Activated T-cell treated with anti-CD3 and anti-CD28 coated beads for 4 hours (primary cell): ENCODE measurements at regions not wholly inside any gene's neighbourhood (a gene's known extent, or its start where the extent isn't known, plus 50 kb on each side); places are given as distances from the start of the nearest gene placed in this dataset.

Source experiments
- DNase-seq: peaks from one replicate; pipeline ENCODE4 v3.0.0-alpha.2; 2020

DNA sequence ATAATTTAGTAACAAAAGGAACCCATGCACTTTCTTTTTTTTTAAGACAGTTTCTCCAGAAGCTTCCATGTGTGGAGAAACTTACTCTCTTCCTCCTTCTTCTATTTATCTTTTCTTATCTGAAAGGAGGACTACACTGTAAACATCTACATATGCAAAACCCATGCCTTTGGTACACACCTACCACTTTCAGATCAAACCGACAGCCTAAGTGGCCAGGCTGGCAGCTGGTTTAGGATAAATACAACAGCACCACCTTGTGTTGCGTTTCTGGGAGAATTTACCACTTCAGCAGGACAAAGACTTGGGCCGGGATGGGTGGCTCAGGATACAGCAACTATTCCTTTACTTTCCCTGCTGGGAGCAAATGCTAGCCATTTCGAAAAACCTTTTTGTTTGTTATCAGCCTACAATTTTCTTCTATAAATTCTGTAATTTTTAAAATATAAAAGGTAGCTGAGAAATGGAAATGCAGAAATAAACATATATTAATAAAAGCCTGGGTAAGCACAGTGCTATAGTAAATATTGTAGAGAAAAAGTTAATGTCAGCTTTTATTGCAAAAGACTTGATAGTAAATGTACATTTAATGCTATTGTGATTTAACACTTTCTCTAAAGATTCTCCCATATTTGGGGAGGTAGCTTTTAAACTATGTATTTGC, 94.0 kb upstream of the RFC3 start:
- DNase-seq = peak; percentile 53

DNA sequence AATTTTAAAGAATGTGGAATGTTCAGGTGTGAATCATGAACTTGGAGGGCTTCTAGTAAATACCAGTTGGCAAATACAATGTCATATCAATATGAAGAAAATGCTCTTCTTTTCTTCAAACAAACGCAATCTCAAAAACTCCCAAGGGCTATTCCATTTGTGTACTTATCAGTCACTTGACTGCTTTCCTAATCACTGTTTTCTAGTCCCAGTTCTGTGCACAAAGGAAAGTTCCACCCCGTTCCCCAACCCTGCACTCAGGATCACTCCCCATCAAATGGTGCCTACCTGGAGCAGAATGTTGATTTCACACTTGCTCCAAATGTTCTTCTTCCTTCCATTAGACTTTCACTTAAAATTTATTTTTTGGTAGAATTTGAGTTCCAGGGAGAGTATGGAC, 92.6 kb upstream of the RFC3 start:
- no peak for DNase-seq

DNA sequence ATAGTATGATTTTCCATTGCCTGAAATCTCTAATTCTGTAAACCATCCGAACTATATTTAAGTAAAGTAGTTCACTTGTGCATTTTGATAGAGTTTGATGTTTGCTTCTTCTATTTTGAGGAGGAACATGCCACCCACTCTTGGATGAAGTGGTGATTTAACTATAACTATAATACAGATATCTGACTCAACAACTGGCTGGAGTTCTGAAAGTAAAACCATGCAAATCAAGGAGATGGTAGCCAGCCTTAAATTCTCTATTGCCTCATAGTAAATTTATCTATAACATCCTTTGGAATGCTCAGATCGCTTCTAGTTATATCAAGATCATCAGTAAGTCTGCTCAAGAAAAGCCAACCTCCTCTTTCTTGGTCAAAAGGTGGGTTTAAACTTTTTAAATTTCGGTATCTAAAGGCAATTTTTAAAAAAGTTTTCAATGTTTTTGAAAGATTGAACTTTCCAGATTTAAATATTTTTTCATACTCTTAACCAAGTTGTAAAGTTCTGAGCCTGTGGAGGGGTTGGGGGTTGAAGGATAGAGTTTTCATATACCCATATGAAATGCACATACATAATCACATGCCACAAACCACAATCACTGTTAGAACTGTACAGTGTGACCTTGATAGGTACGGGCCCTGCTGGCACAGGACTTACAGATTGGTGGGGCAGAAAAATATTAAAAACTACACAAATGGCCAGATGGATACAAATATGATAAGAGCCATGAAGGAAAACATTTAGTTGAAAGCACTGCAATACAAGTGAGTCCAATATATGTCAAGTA, 90.5 kb upstream of the RFC3 start:
- no peak for DNase-seq

DNA sequence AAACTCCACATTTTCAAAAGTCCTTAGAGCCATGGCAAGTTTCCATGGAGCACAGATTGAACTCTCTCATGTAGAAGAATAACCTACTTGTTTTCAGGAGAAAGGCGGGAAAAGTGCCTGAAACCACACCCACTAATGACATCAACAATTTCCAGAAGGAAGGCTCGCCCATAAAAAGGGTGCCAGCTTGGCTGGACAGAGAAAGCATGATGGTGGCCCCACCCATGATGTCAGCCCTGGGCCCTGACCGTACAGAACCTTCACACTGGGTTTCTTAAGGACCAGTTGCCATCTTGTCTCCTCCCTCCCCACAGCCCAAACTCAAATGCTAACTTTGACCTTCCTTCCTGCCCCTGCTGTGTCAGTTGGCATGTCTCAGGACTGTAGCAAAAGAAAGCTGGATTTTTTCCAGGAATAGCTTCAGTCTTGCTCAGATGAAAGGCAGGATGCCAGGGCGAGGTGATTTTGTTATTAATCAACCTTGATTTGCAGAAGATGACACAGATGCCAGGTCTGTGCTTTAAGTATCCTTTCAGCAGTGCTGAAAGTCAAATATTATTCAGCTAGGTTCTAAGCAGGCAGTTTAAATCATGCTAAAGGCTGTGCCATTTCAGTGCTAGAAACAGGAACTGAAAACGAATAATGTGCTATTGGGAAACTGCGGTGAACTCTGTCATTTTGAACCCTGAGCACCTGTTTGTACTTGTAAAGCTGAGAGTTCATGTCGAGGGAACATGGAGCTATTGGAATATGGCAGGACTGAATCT, 89.5 kb upstream of the RFC3 start:
- DNase-seq = no peak

DNA sequence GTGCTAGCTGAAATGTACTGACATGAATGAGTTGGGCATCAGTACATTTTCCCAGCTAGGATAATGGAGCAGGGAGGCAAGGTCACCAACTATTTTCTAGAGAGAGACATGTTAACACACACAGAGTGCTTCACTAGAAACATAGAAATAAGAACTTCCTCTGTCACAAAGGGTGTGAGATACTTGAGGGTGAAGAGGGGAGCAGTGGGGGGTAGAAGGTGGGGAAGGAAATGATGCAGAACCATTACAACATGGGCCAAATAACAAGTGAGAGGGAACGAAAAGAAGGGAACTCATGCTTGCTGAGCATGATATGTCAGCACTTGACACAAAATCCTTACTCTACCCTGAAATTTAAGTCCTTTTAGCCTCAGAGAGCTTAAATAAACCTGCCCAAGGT, 87.8 kb upstream of the RFC3 start:
- no peak for DNase-seq

DNA sequence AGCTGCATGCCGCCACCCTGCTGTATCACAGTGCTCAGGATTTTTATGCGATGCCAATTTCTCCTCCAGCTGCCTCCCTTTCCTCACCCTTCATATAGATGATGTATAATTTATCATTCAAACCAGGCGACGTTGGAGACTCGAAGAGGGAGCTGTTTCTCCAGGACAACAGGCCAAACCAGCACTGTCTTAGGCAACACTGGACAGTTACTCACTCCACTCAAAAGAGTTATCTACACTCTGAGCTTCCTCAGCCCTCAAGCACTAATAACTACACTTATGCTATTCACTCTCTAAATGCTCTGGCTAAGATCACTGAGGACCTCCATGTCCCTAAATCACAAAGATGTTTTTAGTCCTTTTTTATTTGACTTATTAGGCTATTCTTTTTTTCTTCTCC, 87.3 kb upstream of the RFC3 start:
- DNase-seq = no peak

DNA sequence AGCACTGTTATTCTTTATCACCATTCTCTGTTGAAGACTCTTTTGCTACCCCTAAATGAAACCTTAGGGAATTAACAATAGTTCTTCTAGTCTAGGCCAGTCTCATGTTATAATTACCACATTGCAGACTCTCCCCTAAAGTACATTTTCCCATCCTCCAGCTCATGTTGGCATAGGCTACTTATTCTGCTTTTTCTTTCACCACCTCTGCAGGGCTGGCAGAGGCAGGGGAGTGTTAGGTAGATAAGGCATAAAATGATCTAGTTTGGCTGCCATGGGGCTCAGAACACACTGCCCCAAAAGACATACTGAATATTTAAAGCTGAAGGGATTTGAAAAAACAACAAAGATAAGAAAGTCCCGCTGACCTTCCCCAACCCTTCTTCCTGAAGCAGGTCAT, 82.7 kb upstream of the RFC3 start:
- DNase-seq = no peak

DNA sequence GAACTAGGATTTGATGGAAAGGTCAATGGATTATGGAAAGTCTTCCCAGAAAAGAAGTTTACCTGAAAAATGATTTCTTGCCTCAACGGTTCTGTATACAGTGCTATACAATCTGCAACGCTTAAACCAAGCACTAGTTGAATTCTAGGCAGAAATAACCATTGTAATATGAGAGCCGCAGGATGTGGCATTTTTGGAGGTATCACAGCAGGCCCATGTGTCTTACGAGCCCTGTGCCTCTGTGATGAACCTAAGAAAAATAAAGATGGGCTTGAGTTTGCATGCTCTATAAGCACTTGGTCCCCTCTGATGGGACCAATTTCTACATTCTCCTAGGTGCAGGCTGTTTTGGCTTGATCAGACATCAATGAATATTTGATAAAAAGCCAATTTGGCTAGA, 78.7 kb upstream of the RFC3 start:
- DNase-seq = no peak

DNA sequence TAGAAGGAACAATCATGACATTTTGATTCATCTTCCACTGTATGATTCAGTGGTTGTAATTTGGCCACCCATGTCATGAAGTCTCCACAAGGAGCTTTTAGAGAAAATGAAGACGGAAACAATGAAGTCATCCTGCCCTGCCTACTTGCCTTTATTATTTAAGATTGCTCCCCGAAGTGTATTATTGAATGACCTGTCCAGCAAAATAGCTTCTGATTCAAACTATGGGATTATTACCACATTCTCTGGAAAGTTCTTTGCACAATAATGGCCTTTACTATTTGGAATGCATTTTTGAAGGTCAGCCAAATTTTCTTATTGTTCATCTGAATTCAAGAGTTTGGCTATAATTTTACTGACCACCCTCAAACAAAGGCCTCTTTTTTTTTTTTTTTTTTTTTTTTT, 77.8 kb upstream of the RFC3 start:
- no peak for DNase-seq

DNA sequence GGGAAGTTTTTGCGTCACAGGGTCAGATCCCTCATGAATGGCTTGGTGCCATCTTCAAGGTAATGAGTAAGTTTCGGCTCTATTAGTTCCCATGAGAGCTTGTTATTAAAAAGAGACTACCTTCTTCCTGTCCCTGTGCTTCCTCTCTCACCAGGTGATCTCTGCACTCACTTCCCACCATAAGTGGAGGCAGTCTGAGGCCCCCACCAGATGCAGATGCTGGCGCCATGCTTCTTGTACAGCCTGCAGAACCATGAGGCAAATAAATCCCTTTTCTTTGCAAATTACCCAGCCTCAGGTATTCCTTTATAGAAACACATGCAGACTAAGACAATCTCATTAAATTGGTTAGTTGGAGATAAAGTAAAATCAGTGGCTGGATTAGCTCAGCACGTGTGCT, 75.6 kb upstream of the RFC3 start:
- no peak for DNase-seq

DNA sequence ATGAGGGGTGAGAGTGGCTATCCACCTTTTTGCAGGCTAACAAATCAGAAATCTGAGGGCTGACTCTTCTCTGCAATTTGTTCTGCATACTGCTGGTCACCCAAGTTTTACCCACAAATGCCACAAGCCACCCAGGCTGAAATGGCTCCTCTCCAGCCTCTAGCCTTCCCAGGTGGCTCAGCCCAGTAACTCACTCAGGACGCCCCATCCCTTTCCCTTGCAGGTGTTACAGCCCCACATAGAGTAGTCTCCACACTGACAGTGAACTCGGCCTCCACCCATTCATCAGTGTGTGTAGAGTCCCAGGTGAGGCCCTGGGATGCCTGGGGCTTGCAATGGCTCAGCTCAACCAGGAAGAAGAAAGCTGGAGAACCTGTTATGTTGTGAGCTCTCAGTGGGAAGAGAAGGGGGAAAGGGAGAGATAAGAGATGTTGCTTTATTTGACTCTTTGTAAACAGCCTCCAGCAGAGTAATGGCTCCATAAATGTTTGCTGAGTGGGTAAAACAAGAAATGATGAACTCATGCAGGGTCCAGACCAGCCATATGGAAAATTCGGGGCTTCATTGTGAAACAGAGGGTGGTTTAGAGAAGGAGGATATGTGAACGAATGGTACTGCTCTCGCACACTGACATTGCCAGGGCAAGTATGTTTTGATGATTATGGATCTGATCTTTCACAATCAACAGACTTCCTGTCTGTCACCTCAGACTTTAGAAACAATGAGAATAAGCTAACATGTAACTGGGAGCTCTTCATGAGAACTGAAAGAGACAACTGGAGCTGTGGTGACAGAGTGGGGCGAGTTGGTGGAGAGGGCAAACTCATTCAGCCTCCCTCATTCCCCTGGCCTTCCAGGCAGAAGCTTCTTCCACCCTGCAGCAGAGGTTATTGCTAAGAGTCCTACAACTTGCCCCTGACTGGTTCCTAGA, 74.2 kb upstream of the RFC3 start:
- DNase-seq = no peak

DNA sequence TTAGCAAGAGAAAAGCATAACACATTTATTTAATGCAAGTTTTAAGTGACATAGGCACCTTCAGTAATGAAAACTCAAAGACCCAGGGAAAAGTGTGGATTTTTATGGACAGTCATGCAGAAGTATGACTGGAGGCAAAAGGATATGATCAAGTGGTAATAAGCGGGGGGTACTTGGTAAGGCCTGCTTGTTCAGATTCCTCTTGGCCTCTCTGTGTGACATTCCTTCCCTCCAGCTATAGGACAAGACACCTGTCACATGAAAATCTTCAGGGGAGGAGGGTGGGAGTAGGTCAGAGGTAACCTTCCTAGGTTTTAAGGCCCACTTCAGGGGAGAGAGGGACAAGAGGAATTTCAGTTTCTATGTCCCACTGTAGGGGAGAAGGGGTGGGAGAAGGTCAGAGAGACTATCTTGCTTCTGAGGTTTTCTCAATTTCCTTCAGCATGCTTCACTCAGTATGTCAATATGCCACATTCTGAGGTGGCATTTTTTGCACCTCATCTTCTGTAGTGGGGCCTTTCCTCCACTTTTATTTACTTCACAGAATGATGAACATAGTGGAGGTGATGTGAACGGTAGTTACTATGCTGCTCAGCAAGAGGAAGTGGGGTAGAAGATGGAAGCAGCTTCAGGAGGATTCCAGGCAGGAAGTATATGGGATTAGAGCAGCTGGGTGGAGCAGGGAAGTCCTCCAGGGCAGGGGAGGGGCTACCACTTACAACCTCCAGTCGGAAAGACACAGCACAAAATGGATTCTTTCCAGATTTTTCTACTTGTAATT, 73.2 kb upstream of the RFC3 start:
- DNase-seq = no peak

DNA sequence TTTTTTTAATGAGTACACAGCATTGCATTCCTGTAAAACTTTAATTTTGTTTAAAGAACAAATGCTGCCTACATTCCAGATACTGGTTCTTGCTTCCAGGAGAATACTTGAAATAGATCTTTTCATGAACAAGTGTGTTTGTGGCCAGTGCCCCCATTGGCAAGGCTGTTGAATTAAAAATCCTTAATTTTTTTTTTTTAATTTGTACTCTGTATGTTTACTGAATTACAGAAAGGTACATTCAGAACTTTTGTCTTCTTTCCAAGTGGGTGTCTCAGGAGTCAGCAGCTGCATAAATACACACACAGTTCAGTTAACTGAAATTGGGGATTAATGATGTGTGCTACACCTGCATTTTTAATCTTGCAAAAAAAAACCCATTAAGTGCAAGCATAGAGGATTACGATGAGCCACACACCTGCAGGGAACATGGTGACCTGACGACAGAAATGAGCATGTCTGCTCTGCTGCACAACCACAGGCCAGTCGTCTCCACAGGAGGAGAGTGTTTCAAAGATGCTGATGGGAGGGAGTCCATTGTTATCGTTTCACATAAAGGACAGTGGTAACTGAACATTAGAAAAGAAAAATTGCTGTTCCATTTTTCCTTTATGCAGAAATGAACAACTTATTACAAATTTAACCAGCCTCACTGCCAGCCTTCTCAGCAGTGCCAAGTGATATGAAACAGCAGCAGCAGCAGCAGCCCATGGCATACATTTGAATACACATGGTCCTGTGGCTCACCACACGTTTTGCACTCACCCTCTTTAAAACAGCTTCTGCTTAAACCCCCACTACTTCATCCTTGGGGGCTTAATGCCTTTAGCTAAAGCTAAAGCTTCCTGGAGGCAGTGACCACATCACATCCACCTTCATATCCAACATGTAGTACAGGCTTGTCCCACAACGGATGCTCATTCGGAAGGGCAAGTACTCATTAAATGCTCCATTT, 72.3 kb upstream of the RFC3 start:
- no peak for DNase-seq

DNA sequence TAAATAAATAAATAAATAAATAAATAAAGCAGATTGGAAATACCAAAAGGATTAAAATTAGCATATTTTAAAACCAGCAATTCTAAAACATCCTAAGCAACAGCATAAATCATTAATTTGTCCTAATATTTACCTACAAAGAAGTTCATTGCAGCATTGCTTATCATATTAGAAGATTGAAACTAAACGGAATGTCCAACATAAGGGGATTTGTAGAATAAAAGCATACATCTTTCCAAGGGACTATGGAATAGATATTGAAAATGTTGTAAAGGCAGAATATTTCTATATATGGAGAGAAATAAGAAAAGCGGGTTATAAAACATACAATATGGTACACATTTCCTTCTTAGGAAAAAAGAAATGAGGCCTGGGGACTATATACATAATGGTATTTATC, 71.1 kb upstream of the RFC3 start:
- no peak for DNase-seq

DNA sequence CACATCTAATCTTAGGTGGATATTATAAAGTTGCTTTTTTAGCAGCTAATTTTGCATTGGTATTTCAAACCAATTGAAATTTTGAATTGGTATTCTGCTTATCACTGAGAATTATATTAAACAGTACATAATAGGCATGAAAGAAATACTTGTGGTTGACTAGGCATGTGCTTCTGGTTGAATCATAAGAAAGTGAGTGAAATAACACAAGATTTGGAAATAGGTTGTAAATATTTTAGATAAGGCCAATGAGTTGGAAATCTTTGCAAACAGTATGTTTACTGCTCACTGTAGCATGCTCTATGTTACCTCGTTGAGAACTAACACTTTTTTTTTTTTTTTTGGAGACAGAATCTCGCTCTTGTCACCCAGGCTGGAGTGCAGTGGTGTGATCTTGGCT, 66.8 kb upstream of the RFC3 start:
- no peak for DNase-seq

DNA sequence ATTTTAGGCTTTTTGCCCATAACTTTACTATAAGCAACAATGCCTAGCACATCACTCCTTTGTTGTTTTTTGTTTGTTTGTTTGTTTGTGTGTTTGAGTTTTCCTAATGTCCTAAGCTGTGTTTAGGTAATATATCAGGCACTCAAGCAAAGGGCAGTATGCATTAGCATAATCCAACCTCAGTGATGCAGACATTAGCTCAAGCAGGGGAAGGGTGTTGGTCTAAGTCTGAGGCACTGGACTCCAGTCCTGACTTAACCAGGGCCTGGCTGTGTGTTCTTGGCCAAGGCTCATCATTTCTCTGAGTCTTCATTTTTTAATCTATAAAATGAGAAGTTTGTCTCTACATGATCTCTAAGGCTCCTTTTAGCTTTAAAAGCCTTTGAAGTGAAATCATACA, 65.9 kb upstream of the RFC3 start:
- DNase-seq = no peak

DNA sequence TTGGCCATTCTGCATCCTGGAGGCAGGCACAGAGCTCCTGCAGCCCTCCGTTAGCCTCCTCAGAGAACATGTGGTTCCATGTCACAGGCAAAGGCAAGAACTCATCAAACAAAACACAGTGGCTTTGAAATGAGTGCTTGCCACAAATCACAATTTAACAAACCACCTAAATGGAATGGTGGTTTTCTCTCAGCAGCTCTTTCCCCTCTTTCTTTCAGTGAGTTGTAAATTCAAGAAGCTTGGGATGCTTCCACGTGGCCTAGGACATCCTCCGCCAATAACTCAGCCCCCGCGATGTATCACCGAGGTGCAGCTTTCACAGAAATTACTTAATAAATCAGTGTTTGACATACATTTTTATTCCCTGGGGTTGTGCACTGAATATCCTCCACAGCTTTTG, 65.4 kb upstream of the RFC3 start:
- no peak for DNase-seq

DNA sequence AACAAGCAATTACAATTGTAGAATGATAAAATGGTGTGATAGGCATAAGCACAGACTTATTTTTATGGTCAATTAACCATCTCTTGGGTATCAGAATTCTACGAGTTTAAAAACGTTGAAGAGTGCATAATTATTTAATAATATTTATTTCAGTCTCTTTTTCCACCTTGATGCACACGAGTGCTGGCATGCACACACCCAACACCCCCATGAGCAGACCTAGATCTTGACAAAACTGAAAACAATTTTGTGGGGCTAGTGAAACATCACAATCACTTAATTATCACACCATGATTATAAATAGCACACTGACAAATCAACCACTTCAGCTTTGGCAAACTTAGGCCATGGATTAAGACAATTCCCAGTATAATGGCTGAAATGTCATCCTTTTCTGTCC, 61.0 kb upstream of the RFC3 start:
- no peak for DNase-seq

DNA sequence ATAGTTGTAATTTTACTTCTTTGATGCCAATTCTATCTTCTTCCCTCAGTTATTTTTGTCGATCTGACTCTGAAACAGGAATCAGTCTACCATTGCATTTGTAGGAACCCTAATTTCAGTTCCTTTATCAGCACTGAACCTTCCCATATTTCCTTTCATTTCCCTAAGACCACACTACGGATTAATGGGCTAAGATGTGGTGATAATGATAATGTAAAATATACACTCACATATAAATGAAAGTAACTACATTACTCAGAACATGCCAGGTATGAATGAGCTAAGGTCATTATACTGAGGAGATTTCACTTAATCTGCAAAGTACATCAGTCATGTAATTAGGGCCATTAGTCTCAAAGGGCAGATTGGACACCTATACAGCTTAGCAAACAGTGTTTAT, 60.2 kb upstream of the RFC3 start:
- DNase-seq = no peak

DNA sequence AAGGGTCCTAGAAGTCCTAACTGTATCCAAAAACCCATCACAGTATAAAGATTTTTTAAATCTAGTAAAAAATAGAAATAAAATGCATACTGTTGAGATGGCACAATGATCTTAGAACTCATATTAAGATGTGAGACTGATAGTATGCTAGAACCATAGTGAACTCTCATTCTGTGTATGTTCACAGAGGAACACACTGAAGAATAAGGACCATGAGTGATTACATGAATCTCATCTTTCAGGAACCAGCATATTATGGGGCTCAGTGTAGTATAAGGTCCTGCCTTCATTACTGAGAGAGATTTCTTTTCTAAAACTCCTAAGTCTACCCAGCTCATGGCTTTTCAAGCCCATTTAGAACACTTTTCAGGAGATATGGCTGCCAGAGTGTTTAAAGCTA, 59.8 kb upstream of the RFC3 start:
- no peak for DNase-seq

DNA sequence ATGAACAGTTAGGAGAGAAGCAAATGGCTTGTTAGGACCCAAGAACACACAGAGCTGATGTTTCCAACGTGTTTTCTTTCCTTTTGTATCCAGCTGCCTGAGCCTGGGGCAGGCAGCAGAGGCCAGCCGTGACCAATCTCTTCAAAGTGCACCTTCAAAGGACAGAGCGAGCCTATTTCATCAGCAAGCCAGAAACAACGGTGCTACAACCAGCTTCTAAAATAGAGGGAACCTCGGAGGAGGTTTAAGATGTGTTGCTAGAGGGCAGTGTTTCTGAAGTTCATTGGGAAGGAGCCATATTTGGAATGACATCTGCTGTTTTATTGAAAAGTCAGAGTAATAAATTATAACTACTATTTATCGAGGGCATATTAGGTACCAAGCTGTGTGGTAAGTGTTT, 56.2 kb upstream of the RFC3 start:
- no peak for DNase-seq
